ENCODE measurements at regions not wholly inside any gene's neighbourhood (a gene's known extent, or its start where the extent isn't known, plus 50 kb on each side); places are given as distances from the start of the nearest gene placed in this dataset.

DNA sequence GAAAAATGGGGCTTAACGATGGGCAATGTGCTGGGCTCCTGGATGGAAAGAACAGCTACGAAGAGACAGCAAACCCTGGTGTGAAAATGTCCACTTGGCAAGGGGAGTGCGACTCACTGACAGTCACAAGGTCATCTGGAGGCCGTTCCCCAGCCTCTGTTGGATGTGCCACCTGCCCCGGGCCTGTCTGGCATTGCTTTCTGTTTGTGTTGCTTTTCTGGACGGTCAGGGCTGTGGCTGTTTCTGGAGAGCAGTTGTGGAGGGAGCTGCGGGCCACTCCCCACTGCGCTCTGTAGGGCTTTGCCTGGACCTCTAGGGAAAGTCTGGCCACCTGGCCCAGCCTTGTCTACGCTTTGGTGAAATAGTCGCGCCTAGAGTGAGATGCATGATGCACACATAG is 185.3 kb downstream of the IRX1 start:
- DNase-seq (ENCODE audit: low read depth) (no peak), FAIRE-seq (no peak)
- H3K4me3 Mint-ChIP-seq (ENCODE audit: unreplicated experiment) = no peak overlapping the region
- H4K20me1 ChIP-seq (ENCODE audit: insufficient read depth, low read length) = no peaks in the 10 kb centered on the region
- H3K4me1 ChIP-seq (ENCODE audit: insufficient read depth, low read length) = no peaks in the 10 kb centered on the region
- H3K4me3 ChIP-seq (ENCODE audit: insufficient read depth, low read depth, low read length) = no peak overlapping the region
- no peaks in the 10 kb centered on the region for H3K9me3 ChIP-seq (ENCODE audit: insufficient read depth, low read depth, low read length)
- H3K36me3 Mint-ChIP-seq (ENCODE audit: low read depth, unreplicated experiment) = no peaks in the 10 kb centered on the region
- H3K79me2 ChIP-seq (ENCODE audit: insufficient read depth, low read length) = no peaks in the 10 kb centered on the region
- no peaks in the 10 kb centered on the region for H3K9me3 Mint-ChIP-seq (ENCODE audit: unreplicated experiment)
- no peaks in the 10 kb centered on the region for H3K27me3 ChIP-seq (ENCODE audit: insufficient read depth, low read length)
- H3K4me1 Mint-ChIP-seq (ENCODE audit: low read depth, unreplicated experiment) = no peaks in the 10 kb centered on the region
- H3K9ac ChIP-seq (ENCODE audit: low read length) = no peak overlapping the region
- H2AFZ ChIP-seq (ENCODE audit: low read depth, low read length) = no peak overlapping the region
- H3K27me3 Mint-ChIP-seq (ENCODE audit: low read depth, unreplicated experiment) = peaks cover 10% of the 10 kb centered on the region
- no peak overlapping the region for H3K4me2 ChIP-seq (ENCODE audit: low read length)
- no peaks in the 10 kb centered on the region for H3K36me3 ChIP-seq (ENCODE audit: insufficient read depth, low read length)
- no peak overlapping the region for H3K27ac ChIP-seq (ENCODE audit: low read depth, low read length)
- H3K27ac Mint-ChIP-seq (ENCODE audit: unreplicated experiment) = no peak overlapping the region
- TF ChIP-seq, protein P1, sequence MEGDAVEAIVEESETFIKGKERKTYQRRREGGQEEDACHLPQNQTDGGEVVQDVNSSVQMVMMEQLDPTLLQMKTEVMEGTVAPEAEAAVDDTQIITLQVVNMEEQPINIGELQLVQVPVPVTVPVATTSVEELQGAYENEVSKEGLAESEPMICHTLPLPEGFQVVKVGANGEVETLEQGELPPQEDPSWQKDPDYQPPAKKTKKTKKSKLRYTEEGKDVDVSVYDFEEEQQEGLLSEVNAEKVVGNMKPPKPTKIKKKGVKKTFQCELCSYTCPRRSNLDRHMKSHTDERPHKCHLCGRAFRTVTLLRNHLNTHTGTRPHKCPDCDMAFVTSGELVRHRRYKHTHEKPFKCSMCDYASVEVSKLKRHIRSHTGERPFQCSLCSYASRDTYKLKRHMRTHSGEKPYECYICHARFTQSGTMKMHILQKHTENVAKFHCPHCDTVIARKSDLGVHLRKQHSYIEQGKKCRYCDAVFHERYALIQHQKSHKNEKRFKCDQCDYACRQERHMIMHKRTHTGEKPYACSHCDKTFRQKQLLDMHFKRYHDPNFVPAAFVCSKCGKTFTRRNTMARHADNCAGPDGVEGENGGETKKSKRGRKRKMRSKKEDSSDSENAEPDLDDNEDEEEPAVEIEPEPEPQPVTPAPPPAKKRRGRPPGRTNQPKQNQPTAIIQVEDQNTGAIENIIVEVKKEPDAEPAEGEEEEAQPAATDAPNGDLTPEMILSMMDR (IDR thresholded peaks at IDR 0.05; ENCODE audit: insufficient read depth, low read depth, low read length) = no peak
- TF ChIP-seq EZH2 (IDR thresholded peaks at IDR 0.05; ENCODE audit: insufficient read depth, low read length) = no peak

DNA sequence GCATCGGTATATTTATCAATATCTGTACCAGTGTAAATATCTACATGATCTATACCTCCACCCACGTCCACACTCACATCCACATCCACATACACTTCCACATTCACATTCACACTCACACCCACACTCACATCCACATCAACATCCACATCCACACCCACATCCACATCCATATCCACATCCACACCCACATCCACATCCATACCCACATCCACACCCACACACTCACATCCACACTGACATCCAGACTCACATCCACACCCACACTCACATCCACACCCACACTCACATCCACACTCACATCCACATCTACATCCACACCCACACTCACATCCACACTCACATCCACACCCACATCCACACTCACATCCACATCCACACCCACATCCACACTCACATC is 189.2 kb downstream of the IRX1 start:
- no peak for TF ChIP-seq EZH2 (IDR thresholded peaks at IDR 0.05; ENCODE audit: insufficient read depth, low read length)
- TF ChIP-seq, protein P1 (IDR thresholded peaks at IDR 0.05; ENCODE audit: insufficient read depth, low read depth, low read length) = no peak
- Mint-ChIP-seq H3K27ac (ENCODE audit: unreplicated experiment) (no peak overlapping the region), H3K4me3 (ENCODE audit: unreplicated experiment) (no peak overlapping the region), H3K36me3 (ENCODE audit: low read depth, unreplicated experiment) (no peaks in the 10 kb centered on the region), H3K27me3 (ENCODE audit: low read depth, unreplicated experiment) (no peaks in the 10 kb centered on the region), H3K9me3 (ENCODE audit: unreplicated experiment) (no peaks in the 10 kb centered on the region), H3K4me1 (ENCODE audit: low read depth, unreplicated experiment) (no peaks in the 10 kb centered on the region)
- Histone ChIP-seq H3K4me1 (ENCODE audit: insufficient read depth, low read length) (no peaks in the 10 kb centered on the region), H3K9ac (ENCODE audit: low read length) (no peak overlapping the region), H2AFZ (ENCODE audit: low read depth, low read length) (no peak overlapping the region), H3K4me3 (ENCODE audit: insufficient read depth, low read depth, low read length) (no peak overlapping the region), H3K27ac (ENCODE audit: low read depth, low read length) (no peak overlapping the region), H3K4me2 (ENCODE audit: low read length) (no peak overlapping the region), H3K9me3 (ENCODE audit: insufficient read depth, low read depth, low read length) (peaks cover 6% of the 10 kb centered on the region), H3K79me2 (ENCODE audit: insufficient read depth, low read length) (no peaks in the 10 kb centered on the region), H4K20me1 (ENCODE audit: insufficient read depth, low read length) (no peaks in the 10 kb centered on the region), H3K27me3 (ENCODE audit: insufficient read depth, low read length) (no peaks in the 10 kb centered on the region), H3K36me3 (ENCODE audit: insufficient read depth, low read length) (no peaks in the 10 kb centered on the region)
- FAIRE-seq (no peak), DNase-seq (ENCODE audit: low read depth) (no peak)

DNA sequence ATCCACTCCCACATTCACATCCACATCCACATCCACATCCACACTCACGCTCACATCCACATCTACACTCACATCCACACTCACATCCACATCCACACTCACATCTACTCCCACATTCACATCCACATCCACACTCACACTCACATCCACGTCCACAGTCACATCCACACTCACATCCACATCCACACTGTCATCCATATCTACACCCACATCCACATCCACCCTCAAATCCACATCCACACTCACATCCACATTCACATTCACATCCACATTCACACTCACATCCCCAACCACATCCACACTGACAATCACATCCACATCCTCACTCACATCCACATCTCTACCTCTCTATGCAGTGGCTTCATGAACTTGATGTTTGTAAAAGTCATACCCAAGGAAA is 190.5 kb downstream of the IRX1 start:
- Histone ChIP-seq H4K20me1 (ENCODE audit: insufficient read depth, low read length) (no peaks in the 10 kb centered on the region), H3K9ac (ENCODE audit: low read length) (no peak overlapping the region), H3K4me3 (ENCODE audit: insufficient read depth, low read depth, low read length) (no peak overlapping the region), H3K27me3 (ENCODE audit: insufficient read depth, low read length) (no peaks in the 10 kb centered on the region), H3K9me3 (ENCODE audit: insufficient read depth, low read depth, low read length) (peaks cover 7% of the 10 kb centered on the region), H3K79me2 (ENCODE audit: insufficient read depth, low read length) (no peaks in the 10 kb centered on the region), H3K4me1 (ENCODE audit: insufficient read depth, low read length) (no peaks in the 10 kb centered on the region), H3K4me2 (ENCODE audit: low read length) (no peak overlapping the region), H3K36me3 (ENCODE audit: insufficient read depth, low read length) (no peaks in the 10 kb centered on the region), H2AFZ (ENCODE audit: low read depth, low read length) (no peak overlapping the region), H3K27ac (ENCODE audit: low read depth, low read length) (no peak overlapping the region)
- FAIRE-seq (no peak), DNase-seq (ENCODE audit: low read depth) (no peak)
- H3K4me1 Mint-ChIP-seq (ENCODE audit: low read depth, unreplicated experiment) = no peaks in the 10 kb centered on the region
- H3K9me3 Mint-ChIP-seq (ENCODE audit: unreplicated experiment) = no peaks in the 10 kb centered on the region
- H3K36me3 Mint-ChIP-seq (ENCODE audit: low read depth, unreplicated experiment) = no peaks in the 10 kb centered on the region
- no peaks in the 10 kb centered on the region for H3K27me3 Mint-ChIP-seq (ENCODE audit: low read depth, unreplicated experiment)
- TF ChIP-seq EZH2 (IDR thresholded peaks at IDR 0.05; ENCODE audit: insufficient read depth, low read length) = no peak
- TF ChIP-seq, protein P1 (IDR thresholded peaks at IDR 0.05; ENCODE audit: insufficient read depth, low read depth, low read length) = no peak
- no peak overlapping the region for H3K27ac Mint-ChIP-seq (ENCODE audit: unreplicated experiment)
- no peak overlapping the region for H3K4me3 Mint-ChIP-seq (ENCODE audit: unreplicated experiment)
